ENCODE measurements at regions not wholly inside any gene's neighbourhood (a gene's known extent, or its start where the extent isn't known, plus 50 kb on each side); places are given as distances from the start of the nearest gene placed in this dataset.

- TF ChIP-seq CTCF (IDR thresholded peaks at IDR 0.05; ENCODE audit: borderline replicate concordance, extremely low read depth, low read length, poor library complexity, severe bottlenecking) (no peak), EZH2 (IDR thresholded peaks at IDR 0.05; ENCODE audit: borderline replicate concordance, low read depth, low read length, severe bottlenecking) (no peak)
- H3K9me3 ChIP-seq (ENCODE audit: insufficient read depth, low read length, severe bottlenecking) = no peaks in the 10 kb centered on the region
- H3K9ac ChIP-seq (ENCODE audit: low read depth, low read length) = no peak overlapping the region
- H3K4me3 ChIP-seq (ENCODE audit: low read depth in 1 of 2, low read length in 2 of 2) = no peak overlapping the region
- ATAC-seq (ENCODE audit: insufficient read depth, low read depth) (no peak), DNase-seq (no peak)
- H3K27me3 ChIP-seq (ENCODE audit: insufficient read depth, low read length, poor library complexity) = no peaks in the 10 kb centered on the region
- no peaks in the 10 kb centered on the region for H3K36me3 ChIP-seq (ENCODE audit: insufficient read depth, low read length)
- peak overlapping the region; percentile 39; the same call in 1 of the 2 replicates for H3K4me2 ChIP-seq (ENCODE audit: insufficient read depth, low read length)
- H2AFZ ChIP-seq (ENCODE audit: low read depth, low read length) = no peak overlapping the region
- H4K20me1 ChIP-seq (ENCODE audit: insufficient read depth, low read length) = 0 out of 2 replicates have a peak, but pooled peaks cover 3% of the 10 kb centered on the region
- no peak overlapping the region for H3K27ac ChIP-seq (ENCODE audit: low read length)
- peaks cover 14% of the 10 kb centered on the region for H3K4me1 ChIP-seq (ENCODE audit: insufficient read depth, low read length)
- H3K79me2 ChIP-seq (ENCODE audit: insufficient read depth, low read length) = no peaks in the 10 kb centered on the region
These were observed 143.0 kb upstream of the PTPN1 start for GRCh38 chr20:50367104-50367674.

- Histone ChIP-seq H4K20me1 (ENCODE audit: insufficient read depth, low read length) (0 out of 2 replicates have a peak, but pooled peaks cover 3% of the 10 kb centered on the region), H3K27me3 (ENCODE audit: insufficient read depth, low read length, poor library complexity) (no peaks in the 10 kb centered on the region), H3K9me3 (ENCODE audit: insufficient read depth, low read length, severe bottlenecking) (no peaks in the 10 kb centered on the region), H3K4me1 (ENCODE audit: insufficient read depth, low read length) (peaks cover 14% of the 10 kb centered on the region), H3K36me3 (ENCODE audit: insufficient read depth, low read length) (no peaks in the 10 kb centered on the region), H3K4me3 (ENCODE audit: low read depth in 1 of 2, low read length in 2 of 2) (no peak overlapping the region), H2AFZ (ENCODE audit: low read depth, low read length) (no peak overlapping the region), H3K4me2 (ENCODE audit: insufficient read depth, low read length) (no peak overlapping the region), H3K27ac (ENCODE audit: low read length) (no peak overlapping the region), H3K79me2 (ENCODE audit: insufficient read depth, low read length) (no peaks in the 10 kb centered on the region), H3K9ac (ENCODE audit: low read depth, low read length) (no peak overlapping the region)
- TF ChIP-seq EZH2 (IDR thresholded peaks at IDR 0.05; ENCODE audit: borderline replicate concordance, low read depth, low read length, severe bottlenecking) = no peak
- TF ChIP-seq CTCF (IDR thresholded peaks at IDR 0.05; ENCODE audit: borderline replicate concordance, extremely low read depth, low read length, poor library complexity, severe bottlenecking) = no peak
- DNase-seq (no peak), ATAC-seq (ENCODE audit: insufficient read depth, low read depth) (no peak)
These were observed 142.3 kb upstream of the PTPN1 start for GRCh38 chr20:50367739-50368375.

- H3K79me2 ChIP-seq (ENCODE audit: insufficient read depth, low read length) = no peaks in the 10 kb centered on the region
- no peak overlapping the region for H2AFZ ChIP-seq (ENCODE audit: low read depth, low read length)
- H3K9ac ChIP-seq (ENCODE audit: low read depth, low read length) = no peak overlapping the region
- H3K27ac ChIP-seq (ENCODE audit: low read length) = no peak overlapping the region
- H3K4me2 ChIP-seq (ENCODE audit: insufficient read depth, low read length) = no peak overlapping the region
- ATAC-seq (ENCODE audit: insufficient read depth, low read depth) (no peak), DNase-seq (no peak)
- no peaks in the 10 kb centered on the region for H3K36me3 ChIP-seq (ENCODE audit: insufficient read depth, low read length)
- H4K20me1 ChIP-seq (ENCODE audit: insufficient read depth, low read length) = 0 out of 2 replicates have a peak, but pooled peaks cover 3% of the 10 kb centered on the region
- H3K4me3 ChIP-seq (ENCODE audit: low read depth in 1 of 2, low read length in 2 of 2) = no peak overlapping the region
- peaks cover 14% of the 10 kb centered on the region for H3K4me1 ChIP-seq (ENCODE audit: insufficient read depth, low read length)
- H3K9me3 ChIP-seq (ENCODE audit: insufficient read depth, low read length, severe bottlenecking) = no peaks in the 10 kb centered on the region
- H3K27me3 ChIP-seq (ENCODE audit: insufficient read depth, low read length, poor library complexity) = no peaks in the 10 kb centered on the region
- TF ChIP-seq CTCF (IDR thresholded peaks at IDR 0.05; ENCODE audit: borderline replicate concordance, extremely low read depth, low read length, poor library complexity, severe bottlenecking) (no peak), EZH2 (IDR thresholded peaks at IDR 0.05; ENCODE audit: borderline replicate concordance, low read depth, low read length, severe bottlenecking) (no peak)
These were observed 141.8 kb upstream of the PTPN1 start for GRCh38 chr20:50368386-50368785.

Data from DND-41 (cell line).